ENCODE measurements at regions not wholly inside any gene's neighbourhood (a gene's known extent, or its start where the extent isn't known, plus 50 kb on each side); places are given as distances from the start of the nearest gene placed in this dataset.

DNA sequence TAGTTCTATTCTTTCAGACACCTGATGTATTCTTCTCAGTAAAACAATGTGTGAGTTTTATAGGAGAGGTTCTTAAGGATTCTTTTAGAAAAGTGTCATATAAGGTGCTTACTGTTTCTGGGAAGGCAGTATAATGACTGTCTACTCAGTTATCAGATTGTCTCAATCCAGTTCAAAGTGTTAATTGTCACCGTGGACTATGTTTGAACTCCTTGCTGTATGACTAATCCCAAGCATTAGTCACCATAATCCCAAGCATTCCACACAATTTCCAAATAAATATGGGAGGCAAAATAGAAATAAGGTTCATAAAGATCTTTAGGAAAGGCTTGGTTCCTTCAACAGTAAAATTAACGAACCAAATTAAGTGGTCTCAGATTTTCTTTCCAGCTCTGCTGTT lies 342.1 kb upstream of the NR5A2 start:
- DNase-seq: no peak

DNA sequence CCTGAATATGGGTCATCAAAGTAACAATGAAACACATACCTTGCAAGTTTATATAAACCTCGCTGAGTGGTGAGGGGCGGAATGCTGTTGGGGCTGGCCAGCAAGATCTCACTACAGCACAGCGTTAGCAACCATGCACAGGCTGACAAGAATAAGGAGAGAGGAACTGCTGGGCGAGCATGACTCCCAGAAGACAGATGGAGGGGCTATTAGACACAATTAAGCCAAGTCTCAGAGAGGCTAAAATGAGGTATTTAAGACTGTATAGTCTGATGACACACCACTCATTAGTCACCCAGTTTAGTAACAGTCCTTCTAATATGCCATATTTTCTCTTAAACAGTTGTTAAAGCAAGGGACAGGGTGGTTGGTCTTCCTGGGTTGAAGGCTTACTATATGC lies 340.2 kb upstream of the NR5A2 start:
- no peak for DNase-seq

DNA sequence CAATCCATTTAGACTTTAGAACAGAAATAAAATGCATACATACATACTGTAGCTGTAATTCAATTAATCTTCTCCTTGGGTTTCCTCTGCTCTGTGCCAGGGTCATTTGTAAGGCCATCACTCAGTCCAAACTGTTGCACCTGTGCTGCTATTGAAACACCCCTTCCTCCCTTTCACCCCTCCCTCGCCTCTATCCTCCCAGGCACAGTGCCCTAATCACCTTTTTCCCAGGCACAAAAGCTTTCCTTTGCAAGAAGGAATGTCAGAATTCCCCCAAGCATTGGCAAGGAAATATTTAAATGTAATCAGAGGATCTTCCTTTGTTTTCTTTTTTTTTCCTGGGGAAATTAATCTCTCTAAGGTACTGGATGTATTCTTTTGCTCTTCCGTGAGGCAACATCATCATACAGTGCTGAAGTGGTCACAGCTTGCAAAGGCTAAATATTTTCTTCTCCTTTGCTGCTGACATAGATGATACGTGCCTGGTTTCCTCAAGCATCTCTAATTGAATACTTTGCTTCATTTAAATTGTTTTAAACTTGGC lies 339.3 kb upstream of the NR5A2 start:
- no peak for DNase-seq

DNA sequence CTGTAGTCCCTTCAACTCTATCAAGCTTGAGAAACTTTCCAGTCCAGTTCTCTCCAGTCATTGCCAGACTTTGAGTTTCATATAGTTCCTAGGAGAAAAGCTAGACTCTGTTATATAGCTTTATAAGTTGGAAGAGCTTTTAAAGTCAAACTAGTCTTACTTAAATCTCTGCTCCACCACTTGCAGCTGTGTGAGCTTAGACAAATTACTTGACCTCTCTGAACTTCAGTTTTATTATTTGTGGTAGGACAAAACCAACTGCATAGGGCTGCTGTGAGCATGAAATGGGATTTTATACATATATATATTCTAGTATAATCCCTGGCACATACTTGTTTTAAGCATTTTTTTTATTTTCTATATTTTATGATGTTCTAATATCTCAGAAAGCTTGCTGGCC lies 338.7 kb upstream of the NR5A2 start:
- no peak for DNase-seq

DNA sequence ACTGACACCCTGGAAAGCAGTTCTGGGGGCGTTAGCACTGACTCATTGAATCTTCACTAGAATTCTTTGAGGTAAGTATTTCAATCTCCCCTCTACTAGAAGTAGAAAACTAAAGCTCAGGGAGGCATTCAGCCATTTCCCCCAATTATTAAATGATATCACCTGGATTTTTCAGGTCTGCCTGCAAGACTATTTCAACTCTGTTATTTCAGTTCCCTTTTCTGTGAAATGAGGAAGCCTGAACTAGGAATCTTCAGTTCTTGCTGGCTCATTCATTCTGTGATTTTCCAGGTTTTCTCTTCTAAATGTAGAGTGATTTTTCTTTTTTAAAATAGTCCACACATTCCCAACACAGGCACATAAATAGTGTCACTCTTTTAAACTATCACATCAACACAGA lies 337.0 kb upstream of the NR5A2 start:
- no peak for DNase-seq

DNA sequence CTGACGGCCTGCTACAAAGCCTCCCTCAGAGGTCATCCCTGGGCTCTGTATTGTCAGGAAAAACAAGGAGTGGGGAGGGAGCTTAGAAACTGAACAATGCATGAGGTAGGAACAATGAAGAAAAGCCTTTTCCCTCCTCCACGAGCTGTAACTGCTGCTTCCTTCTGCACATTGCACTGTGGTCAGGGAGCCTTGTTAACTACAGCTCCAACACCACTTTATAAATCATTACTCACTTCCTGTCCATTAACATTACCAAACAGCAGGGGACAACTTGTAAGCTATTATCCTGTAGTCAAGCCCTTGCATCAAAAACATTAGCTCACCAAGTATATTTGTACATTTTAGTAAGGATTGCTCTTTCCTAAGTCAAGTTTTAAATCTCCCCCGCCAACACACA lies 336.0 kb upstream of the NR5A2 start:
- no peak for DNase-seq

DNA sequence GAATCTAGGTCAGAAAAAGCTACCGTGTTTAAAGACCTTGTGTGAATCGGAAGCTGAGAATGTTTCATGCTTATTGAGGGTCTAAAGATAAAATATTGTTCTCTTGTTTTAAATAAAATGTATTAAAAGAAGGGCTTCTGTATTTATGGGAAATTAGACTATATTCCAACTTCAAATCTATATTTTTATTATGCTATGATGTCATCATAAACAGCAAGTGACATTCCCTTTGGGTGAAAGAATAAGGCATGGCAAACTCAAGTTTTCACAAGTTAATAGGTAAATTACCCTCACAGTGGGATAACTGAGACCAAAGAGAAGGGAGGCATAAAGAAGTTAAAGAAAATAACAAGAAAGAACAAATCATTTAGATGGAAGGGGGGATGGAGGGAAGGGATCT lies 333.8 kb upstream of the NR5A2 start:
- no peak for DNase-seq

DNA sequence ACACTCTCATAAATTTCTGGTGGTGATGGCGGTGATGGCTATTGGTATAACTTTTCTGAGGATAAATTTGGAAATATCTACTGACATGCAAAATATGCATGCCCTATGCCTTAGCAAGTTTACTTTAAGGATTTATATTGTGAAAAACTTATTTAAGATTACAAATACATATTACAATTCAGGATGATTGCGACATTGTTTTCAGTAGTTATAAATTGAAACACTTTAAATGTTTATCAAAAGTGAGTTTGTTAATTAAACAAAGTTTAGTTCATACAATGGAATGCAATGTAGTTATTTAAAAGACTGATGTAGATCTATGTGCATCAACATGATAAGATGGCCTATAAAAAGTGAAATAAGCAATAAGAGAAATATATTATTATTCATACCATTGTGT lies 331.3 kb upstream of the NR5A2 start:
- no peak for DNase-seq

DNA sequence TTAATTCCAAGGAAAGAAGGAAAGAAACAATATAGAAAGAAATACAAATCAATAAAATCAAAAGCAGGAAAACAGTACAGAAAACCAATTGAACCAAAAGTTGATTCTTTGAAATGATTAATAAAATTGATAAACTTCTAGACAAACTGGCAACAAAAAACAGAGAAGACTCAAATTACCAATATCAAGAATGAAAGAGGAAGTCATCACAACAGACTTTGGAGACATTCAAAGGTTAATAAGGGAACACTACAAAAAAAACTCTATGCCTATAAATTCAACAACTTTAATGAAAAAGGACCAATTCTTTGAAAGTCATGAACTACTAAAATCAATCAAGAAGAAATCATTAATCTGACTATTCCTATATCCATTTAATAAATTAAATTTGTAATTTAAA lies 329.3 kb upstream of the NR5A2 start:
- DNase-seq: no peak

DNA sequence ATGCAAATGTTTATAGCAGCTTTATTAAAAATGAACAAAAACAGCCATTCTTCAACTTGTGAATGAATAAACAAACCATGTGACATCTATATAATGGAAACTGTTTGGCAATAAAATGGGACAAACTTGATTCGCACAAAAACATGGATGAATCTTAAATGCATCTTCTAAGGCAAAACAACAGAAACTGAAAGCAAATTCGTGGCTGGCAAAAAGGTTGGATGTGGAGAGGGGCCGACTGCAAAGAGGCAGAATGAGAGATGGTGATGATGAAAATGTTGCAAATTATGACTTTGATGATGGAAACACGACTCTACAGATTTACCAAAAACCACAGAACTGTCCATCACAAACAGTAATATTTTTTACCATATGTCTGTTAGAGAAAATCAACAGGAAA lies 327.0 kb upstream of the NR5A2 start:
- no peak for DNase-seq

DNA sequence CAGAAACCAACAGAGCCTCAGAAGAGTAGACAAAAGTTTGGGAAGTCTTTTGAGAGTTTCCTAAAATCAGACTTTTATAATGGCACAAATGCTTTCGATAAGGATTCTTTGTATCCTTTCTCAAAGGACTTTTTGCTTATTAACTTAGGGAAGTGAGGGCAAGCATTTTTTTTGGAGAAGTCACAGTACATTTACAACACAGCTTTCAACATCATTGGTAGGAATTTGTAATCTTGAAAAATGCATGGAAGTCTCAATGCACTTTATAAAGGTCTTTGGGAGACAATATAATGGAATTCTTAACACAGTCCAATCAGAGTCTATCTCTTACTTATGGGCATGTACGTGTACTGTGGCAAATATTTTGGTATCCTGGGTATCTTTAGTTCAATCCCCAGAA lies 325.8 kb upstream of the NR5A2 start:
- DNase-seq: no peak

DNA sequence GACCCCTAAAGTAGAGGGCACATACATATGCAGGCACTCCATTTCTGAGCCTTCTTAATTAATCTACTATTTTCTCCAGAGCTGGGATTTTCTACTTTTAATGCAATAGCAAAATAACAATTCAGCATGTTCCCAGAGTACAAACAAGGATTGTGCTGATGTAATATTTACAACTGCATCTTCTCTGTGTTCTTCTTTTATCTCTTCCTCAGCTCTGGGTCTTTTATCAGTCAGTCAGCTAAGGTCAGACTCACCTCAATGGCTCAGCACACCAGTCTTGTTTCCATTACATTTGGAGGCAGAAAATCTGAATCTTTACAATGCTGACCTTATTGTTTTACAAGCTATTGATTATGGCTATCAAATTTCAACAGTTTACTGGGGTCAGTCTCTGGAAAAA lies 323.3 kb upstream of the NR5A2 start:
- no peak for DNase-seq

DNA sequence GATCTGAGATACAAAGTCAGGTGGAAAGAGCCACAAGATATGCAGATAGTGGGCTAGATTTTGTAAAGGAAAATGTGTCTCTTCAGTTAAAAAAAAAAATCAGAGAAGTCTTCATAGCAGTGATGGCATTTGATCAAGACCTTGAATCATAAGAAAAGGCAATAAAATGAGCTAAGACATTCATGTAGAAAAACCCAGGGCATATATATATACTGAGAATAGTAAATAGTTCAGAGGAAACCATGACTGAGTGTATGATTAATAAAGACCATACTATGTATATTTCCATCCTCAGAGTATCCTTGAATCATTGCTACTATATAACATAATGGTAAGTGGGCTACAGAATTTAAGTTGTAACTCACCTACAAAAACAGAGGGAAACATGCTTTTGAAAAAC lies 321.7 kb upstream of the NR5A2 start:
- DNase-seq: no peak

DNA sequence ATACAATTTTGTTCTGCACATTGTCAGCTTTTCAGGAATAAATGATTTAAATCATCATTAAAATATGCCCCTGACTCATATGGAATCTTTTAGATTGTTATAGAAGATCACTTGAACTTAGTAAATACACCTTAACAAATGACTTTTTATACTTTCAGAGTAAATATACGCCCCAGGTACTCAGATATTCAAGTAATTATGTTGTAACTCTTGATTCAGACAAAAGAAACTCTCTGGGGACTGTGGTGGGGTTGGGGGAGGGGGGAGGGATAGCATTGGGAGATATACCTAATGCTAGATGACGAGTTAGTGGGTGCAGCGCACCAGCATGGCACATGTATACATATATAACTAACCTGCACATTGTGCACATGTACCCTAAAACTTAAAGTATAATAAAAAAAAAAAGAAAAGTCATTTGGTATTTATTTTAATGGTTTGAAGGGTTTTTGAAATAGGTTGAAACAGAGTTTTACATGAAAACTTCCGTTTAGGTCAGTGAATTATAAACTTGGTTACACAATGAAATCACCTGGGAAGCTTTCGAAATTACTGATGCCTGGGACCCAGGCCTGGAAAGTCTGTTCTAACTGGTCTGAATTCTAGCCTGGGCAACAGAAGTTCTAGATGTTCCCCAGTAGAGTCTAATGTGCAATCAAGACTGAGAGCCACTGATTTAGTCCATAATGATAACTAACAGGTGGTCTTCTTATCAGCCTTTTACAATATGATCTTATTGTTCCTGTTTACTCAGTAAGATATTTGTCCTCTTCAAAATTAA lies 320.5 kb upstream of the NR5A2 start:
- no peak for DNase-seq

DNA sequence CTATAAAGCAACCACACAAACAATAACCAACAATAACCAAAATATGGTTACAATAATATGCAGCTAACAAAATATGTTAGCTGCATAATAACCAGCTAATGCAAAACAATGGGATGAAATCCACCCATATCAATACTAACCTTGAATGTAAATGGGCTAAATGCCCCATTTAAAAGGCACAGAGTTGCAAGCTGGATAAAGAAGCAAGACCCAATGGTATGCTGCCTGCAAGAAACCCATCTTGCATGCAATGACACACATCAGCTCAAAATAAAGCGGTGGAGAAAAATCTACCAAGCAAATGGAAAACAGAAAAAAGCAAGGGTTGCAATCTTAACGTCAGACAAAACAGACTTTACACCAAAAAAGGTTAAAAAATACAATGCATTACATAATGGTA lies 316.5 kb upstream of the NR5A2 start:
- no peak for DNase-seq

DNA sequence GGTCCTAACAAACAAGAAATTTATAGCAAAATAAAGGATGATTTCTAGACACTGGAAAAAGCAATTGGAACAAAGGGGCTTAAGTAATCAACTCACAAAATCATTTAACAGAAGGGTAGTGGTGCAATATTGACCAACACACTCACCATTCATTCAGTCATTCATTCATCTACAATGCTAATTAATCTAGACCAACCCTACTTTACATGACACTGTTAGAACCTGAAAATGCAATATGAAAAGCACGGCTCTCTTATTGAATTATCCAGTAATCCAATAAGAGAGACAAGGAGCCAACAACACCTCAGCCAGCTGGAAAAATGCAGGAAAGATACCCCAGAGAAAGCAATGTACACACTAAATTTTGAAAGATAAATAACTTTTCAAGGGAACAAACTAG lies 310.8 kb upstream of the NR5A2 start:
- no peak for DNase-seq

DNA sequence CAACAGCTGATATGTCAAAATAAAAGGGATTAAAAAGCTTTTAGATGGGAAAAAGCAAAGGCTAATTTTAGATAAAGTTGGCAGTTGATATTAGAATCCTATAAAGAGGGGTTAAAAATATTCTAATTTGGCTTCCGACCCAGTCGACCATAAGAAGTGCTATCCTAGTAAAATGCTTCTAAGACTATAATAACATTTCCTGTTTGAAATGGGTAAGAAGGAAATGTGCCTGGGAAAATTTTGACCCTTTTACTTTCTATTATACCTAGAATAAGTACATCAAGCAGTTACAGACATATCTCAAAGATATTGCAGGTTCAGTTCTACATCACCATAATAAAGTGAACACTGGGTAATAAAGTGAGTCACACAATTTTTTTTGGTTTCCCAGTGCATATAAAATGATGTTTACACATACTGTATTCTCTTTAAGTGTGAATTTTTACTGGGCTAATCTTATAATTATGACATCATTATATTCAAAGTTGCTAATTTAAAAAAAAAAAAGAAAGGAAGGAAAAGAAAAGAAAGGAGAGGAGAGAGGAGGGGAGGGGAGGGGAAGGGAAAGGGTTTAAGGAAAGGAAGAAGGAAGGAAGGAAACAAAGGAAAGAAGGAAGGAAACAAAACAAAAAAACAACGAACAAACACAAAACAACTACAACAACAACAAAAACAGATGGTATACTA lies 308.2 kb upstream of the NR5A2 start:
- no peak for DNase-seq

DNA sequence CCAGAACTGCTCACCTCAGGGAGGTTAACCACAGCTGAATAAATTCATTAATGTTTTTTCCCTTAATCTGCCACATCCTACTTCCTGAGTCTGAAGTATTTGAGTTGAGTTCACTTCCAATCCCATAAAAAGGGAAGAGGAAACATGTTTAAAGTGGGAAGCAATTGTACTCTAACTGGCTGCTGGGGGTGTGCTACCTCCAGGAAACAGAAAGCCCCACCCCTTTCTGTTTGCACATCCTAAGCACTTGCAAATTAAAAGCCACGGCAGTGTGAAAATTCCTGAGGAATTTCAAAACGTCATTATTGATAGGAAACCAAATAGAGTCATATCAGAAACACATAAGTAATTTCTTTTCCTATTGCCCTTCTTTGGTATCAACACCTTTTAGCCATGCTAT lies 307.0 kb upstream of the NR5A2 start:
- no peak for DNase-seq

DNA sequence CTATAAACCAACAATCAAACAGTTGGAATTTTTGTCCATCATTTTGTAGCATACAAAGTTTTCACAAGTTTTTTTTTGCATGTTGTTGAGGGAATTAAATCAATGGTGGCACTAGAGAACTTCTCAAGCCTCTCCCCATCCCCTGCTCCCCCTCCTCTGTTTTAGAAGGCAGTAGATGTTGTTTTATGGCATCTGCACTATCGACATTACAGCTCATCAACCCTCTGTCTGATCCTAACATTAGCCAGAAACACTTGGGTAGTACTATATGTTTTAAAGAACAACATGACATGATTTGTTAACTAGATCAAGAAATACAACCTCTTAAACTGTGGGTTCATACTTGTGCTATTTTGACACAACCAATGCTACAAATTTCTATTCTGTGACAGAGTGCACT lies 306.5 kb upstream of the NR5A2 start:
- no peak for DNase-seq

DNA sequence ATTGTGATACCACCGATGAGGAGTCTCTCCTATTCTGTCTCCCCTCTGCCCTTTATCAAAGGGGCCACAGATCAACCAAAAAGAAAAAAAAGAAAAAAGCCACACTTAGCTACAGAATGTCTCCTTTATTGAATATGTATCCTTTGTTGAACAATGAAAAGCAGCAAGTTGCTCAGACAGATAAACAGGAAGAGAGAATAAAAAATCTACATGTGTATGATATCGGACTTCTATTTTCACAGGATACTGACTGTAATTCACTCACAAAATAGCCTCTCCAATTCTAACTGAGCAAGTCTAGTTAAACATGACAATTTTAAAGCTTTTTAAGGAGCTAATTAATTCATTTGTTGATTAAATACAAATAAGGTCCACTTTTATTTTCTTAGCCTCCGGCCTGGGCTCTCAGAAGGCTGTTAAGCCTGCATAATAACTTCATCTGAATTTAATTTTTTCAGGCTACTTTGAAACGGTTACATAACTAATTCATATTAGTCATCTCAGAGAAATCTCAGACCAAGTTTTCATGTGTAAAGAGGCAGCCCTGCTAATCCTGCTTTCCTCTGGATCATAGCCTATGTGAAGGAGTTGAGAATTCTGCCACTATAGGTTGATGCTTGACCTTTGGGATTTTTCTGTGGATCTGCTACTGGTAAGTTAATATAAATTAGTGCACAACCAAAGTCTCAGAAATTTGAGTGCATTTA lies 304.1 kb upstream of the NR5A2 start:
- DNase-seq: no peak

DNA sequence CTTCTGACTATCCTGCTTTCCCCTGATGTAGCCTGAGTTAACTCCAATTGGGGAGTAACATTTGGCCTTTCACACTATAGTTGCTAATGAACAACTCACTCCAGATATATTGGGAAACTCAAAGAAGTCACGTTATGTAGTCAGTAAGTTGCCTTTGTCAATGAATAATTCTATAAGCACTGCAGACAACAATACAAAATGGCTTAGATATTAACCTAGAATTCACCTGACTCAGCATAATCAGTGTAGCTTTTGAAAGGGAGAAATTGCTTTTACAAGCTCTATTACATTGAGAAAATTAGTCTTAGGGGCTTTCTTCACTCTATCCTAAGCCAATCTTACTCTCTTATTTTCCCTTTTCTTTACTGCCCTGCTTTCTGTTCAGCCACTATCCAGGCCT lies 303.5 kb upstream of the NR5A2 start:
- DNase-seq: no peak

DNA sequence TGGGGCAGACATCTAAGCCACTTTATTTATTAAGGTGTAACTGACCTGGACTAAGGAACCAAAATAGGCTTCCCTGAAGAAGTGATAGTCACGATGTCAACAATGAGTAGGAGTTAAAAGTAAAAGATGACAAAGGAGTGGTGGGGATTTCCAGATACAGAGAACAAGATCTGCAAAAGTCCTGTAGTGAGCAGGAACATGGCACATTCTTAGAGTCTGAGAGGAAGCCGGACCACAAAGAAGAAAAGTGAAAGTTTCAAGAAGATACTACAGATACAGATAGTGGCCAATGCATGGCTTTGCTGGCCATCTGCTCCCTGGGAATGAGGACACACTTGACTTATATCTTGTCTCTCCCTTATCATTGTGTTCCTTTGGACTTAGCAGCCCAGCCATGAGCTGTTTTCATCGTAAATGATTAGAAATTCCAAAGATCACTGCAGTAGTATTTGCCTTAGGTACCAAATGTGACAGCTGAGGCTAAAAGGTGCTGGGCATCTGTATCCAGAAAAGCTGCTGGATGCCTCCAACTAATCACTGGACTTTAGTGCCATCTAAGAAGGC lies 302.4 kb upstream of the NR5A2 start:
- no peak for DNase-seq
